ENCODE measurements at regions not wholly inside any gene's neighbourhood (a gene's known extent, or its start where the extent isn't known, plus 50 kb on each side); places are given as distances from the start of the nearest gene placed in this dataset.
"Not testable (repeated sequence)": the region's sequence is repeated elsewhere in the genome, so short reads cannot be mapped to it uniquely, and the experiment has no call there.

GRCh38 chr2:5183031-5183430 lies 509.2 kb upstream of the SOX11 start:
- no peak for DNase-seq (ENCODE audit: low read depth in 4 of 4, low spot score in 3 of 4)

- no peak for DNase-seq (ENCODE audit: low read depth in 4 of 4, low spot score in 3 of 4)
Observed at GRCh38 chr2:5187283-5187682, 504.9 kb upstream of the SOX11 start.

- DNase-seq (ENCODE audit: low read depth in 4 of 4, low spot score in 3 of 4) = no peak
Observed at GRCh38 chr2:5188636-5189035, 503.5 kb upstream of the SOX11 start.

- no peak for DNase-seq (ENCODE audit: low read depth in 4 of 4, low spot score in 3 of 4)
Observed at GRCh38 chr2:5190023-5190422, 502.2 kb upstream of the SOX11 start.

- DNase-seq (ENCODE audit: low read depth in 4 of 4, low spot score in 3 of 4) = no peak
Observed at GRCh38 chr2:5195636-5196035, 496.5 kb upstream of the SOX11 start.

GRCh38 chr2:5203134-5203755 lies 488.9 kb upstream of the SOX11 start:
- DNase-seq (ENCODE audit: low read depth in 4 of 4, low spot score in 3 of 4) = no peak

GRCh38 chr2:5206742-5207141 lies 485.4 kb upstream of the SOX11 start:
- not testable (repeated sequence) for DNase-seq (ENCODE audit: low read depth in 4 of 4, low spot score in 3 of 4)

- no peak for DNase-seq (ENCODE audit: low read depth in 4 of 4, low spot score in 3 of 4)
Observed at GRCh38 chr2:5215989-5216607, 476.1 kb upstream of the SOX11 start.

GRCh38 chr2:5227062-5227699 lies 465.0 kb upstream of the SOX11 start:
- no peak for DNase-seq (ENCODE audit: low read depth in 4 of 4, low spot score in 3 of 4)

- no peak for DNase-seq (ENCODE audit: low read depth in 4 of 4, low spot score in 3 of 4)
Observed at GRCh38 chr2:5229574-5229973, 462.6 kb upstream of the SOX11 start.

GRCh38 chr2:5230444-5230843 lies 461.7 kb upstream of the SOX11 start:
- DNase-seq (ENCODE audit: low read depth in 4 of 4, low spot score in 3 of 4) = no peak

GRCh38 chr2:5230855-5231254 lies 461.3 kb upstream of the SOX11 start:
- DNase-seq (ENCODE audit: low read depth in 4 of 4, low spot score in 3 of 4) = no peak

GRCh38 chr2:5231287-5231686 lies 460.9 kb upstream of the SOX11 start:
- no peak for DNase-seq (ENCODE audit: low read depth in 4 of 4, low spot score in 3 of 4)

GRCh38 chr2:5234563-5234962 lies 457.6 kb upstream of the SOX11 start:
- no peak for DNase-seq (ENCODE audit: low read depth in 4 of 4, low spot score in 3 of 4)

- DNase-seq (ENCODE audit: low read depth in 4 of 4, low spot score in 3 of 4) = no peak
Observed at GRCh38 chr2:5235701-5236100, 456.5 kb upstream of the SOX11 start.

GRCh38 chr2:5236249-5236648 lies 455.9 kb upstream of the SOX11 start:
- no peak for DNase-seq (ENCODE audit: low read depth in 4 of 4, low spot score in 3 of 4)

- DNase-seq (ENCODE audit: low read depth in 4 of 4, low spot score in 3 of 4) = no peak
Observed at GRCh38 chr2:5242751-5243150, 449.4 kb upstream of the SOX11 start.

- no peak for DNase-seq (ENCODE audit: low read depth in 4 of 4, low spot score in 3 of 4)
Observed at GRCh38 chr2:5250482-5250881, 441.7 kb upstream of the SOX11 start.

GRCh38 chr2:5253263-5253662 lies 438.9 kb upstream of the SOX11 start:
- no peak for DNase-seq (ENCODE audit: low read depth in 4 of 4, low spot score in 3 of 4)

GRCh38 chr2:5254791-5255332 lies 437.3 kb upstream of the SOX11 start:
- DNase-seq (ENCODE audit: low read depth in 4 of 4, low spot score in 3 of 4) = no peak

GRCh38 chr2:5263291-5263690 lies 428.9 kb upstream of the SOX11 start:
- no peak for DNase-seq (ENCODE audit: low read depth in 4 of 4, low spot score in 3 of 4)

- no peak for DNase-seq (ENCODE audit: low read depth in 4 of 4, low spot score in 3 of 4)
Observed at GRCh38 chr2:5264361-5264760, 427.8 kb upstream of the SOX11 start.
